ENCODE measurements at regions not wholly inside any gene's neighbourhood (a gene's known extent, or its start where the extent isn't known, plus 50 kb on each side); places are given as distances from the start of the nearest gene placed in this dataset.

DNA sequence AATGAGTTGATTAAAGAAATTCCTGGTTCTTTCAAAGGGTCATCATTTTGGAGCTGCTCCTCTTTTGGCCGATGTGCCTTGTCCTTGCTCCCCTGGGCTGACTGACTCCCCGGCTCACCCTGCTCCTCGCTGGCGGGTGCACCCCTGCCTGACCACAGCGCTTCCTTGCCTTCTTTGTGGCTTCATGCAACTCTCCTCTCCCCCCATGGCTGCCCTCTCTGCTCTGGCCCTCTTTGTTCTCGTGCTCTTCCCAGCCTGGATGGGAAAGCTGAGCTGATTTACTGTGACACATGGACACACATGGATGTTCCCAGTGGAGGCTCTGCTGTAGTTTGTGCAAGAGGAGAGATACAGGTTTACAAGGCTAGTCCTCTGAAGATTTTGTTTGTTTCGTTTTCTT lies 234.6 kb downstream of the HAUS1 start:
- Histone ChIP-seq H3K9ac (ENCODE audit: low read length) (no peak overlapping the region), H3K4me3 (ENCODE audit: low read length) (no peak overlapping the region), H3K9me3 (ENCODE audit: control insufficient read depth, low read length) (no peaks in the 10 kb centered on the region), H3K27me3 (replicated peaks; ENCODE audit: control insufficient read depth, insufficient read depth, low read length) (peaks cover 68% of the 10 kb centered on the region), H3K4me1 (ENCODE audit: control insufficient read depth, insufficient read depth, low read length) (peaks cover 7% of the 10 kb centered on the region), H3K36me3 (ENCODE audit: control insufficient read depth, insufficient read depth, low read length, severe bottlenecking) (no peaks in the 10 kb centered on the region)
- DNase-seq (ENCODE audit: low read depth) = no peak

DNA sequence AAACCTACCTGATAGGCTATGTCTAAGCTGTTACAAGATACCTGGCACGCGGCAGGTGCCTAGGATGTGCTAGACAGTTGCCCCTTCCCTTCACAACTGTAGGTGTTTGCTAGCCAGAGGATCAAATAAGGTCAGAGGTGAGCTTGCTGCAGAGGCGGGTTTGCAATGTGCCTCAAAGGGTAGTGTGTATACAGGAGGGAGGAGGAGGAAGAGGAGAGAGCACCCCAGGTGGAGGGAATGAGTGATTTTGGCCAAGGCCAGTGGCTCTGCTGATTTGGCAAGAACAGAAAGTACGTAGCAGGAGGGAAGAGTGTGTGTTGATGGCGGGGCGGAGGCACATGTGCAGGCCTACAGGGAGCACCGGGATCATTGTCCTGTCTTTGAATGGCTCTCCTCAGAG lies 236.5 kb downstream of the HAUS1 start:
- H3K36me3 ChIP-seq (ENCODE audit: control insufficient read depth, insufficient read depth, low read length, severe bottlenecking) = no peaks in the 10 kb centered on the region
- H3K4me1 ChIP-seq (ENCODE audit: control insufficient read depth, insufficient read depth, low read length) = no peaks in the 10 kb centered on the region
- no peak for DNase-seq (ENCODE audit: low read depth)
- H3K9me3 ChIP-seq (ENCODE audit: control insufficient read depth, low read length) = no peaks in the 10 kb centered on the region
- no peak overlapping the region for H3K4me3 ChIP-seq (ENCODE audit: low read length)
- H3K27me3 ChIP-seq (replicated peaks; ENCODE audit: control insufficient read depth, insufficient read depth, low read length) = peaks cover 77% of the 10 kb centered on the region
- no peak overlapping the region for H3K9ac ChIP-seq (ENCODE audit: low read length)

DNA sequence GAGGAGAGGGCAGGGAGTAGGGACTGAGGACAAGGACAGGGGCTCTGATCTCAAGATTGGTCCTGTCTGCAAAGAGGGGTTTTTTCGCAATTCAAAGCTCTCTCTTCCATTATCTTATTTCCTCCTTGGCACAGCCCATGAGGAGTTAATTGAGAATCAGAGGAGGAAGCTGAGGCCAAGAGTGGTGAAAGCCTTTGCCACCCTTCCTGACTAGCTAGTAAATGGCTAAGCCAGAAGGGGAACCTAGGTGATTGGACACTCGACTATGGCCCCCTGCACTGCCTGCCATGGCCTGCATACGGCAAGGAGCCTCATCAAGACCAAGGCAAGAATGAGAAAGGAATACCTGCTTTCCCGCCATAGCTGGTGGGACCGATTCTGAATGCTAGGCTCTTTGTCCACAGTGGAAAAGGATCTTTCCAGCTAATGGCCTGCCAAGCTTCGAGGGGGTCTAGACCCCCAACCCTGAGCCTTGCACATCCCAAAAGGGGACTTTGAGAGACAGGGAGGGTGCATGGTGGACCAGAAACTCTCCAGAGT lies 237.9 kb downstream of the HAUS1 start:
- no peaks in the 10 kb centered on the region for H3K9me3 ChIP-seq (ENCODE audit: control insufficient read depth, low read length)
- no peak for DNase-seq (ENCODE audit: low read depth)

DNA sequence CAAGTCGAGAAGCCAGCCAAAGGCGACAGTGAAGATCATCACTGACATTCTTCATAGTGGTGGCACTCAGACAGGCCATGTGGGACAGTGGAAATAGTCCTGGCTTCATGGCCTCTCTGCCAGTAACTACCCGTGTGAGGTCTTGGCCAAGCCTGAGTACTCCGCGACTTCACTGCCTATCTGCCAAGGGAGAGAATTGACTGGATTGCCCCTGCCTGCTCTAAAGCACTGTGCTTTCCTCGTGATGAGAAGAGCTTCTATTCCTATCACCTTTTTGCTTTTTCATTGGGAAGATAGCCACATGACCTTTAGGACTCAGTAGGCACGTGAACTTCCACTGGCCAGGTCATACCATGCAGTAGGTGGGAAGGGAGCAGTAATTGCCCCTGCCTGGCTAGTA lies 239.3 kb downstream of the HAUS1 start:
- Histone ChIP-seq H3K4me3 (ENCODE audit: low read length) (no peak overlapping the region), H3K27me3 (replicated peaks; ENCODE audit: control insufficient read depth, insufficient read depth, low read length) (peaks cover 60% of the 10 kb centered on the region), H3K36me3 (ENCODE audit: control insufficient read depth, insufficient read depth, low read length, severe bottlenecking) (no peaks in the 10 kb centered on the region), H3K9ac (ENCODE audit: low read length) (no peak overlapping the region), H3K9me3 (ENCODE audit: control insufficient read depth, low read length) (no peaks in the 10 kb centered on the region), H3K4me1 (ENCODE audit: control insufficient read depth, insufficient read depth, low read length) (no peaks in the 10 kb centered on the region)
- DNase-seq (ENCODE audit: low read depth) = no peak

More for the DNA sequence above, 237.9 kb downstream of the HAUS1 start:
- Histone ChIP-seq H3K27me3 (replicated peaks; ENCODE audit: control insufficient read depth, insufficient read depth, low read length) (peaks cover 72% of the 10 kb centered on the region), H3K4me1 (ENCODE audit: control insufficient read depth, insufficient read depth, low read length) (no peaks in the 10 kb centered on the region), H3K9ac (ENCODE audit: low read length) (no peak overlapping the region), H3K36me3 (ENCODE audit: control insufficient read depth, insufficient read depth, low read length, severe bottlenecking) (no peaks in the 10 kb centered on the region), H3K4me3 (ENCODE audit: low read length) (no peak overlapping the region)

DNA sequence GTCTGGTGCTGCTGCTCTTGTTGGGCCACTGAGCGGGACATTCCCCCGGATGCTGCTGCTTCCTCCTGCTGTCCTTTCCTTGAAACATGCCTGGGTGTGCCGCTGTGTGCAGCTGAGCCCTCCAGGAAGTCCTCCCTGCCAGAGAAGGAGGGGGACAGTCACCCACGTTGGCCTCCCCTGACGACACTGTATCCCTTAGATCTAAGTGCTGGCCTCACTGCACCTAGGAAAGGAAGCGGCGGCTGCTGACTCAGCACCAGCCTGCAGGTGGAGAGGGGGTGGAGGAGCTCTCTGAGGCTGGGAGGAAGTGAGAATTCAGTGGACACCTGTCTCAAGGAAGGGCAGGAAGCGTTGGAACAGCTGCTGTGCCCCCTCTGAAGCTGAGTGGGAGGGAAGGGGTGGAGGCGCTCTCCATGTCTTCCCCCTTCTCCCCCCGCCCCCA lies 239.8 kb downstream of the HAUS1 start:
- DNase-seq (ENCODE audit: low read depth) = no peak
- H3K9me3 ChIP-seq (ENCODE audit: control insufficient read depth, low read length) = no peaks in the 10 kb centered on the region
- peaks cover 55% of the 10 kb centered on the region for H3K27me3 ChIP-seq (replicated peaks; ENCODE audit: control insufficient read depth, insufficient read depth, low read length)
- no peaks in the 10 kb centered on the region for H3K4me1 ChIP-seq (ENCODE audit: control insufficient read depth, insufficient read depth, low read length)
- H3K36me3 ChIP-seq (ENCODE audit: control insufficient read depth, insufficient read depth, low read length, severe bottlenecking) = no peaks in the 10 kb centered on the region
- H3K9ac ChIP-seq (ENCODE audit: low read length) = no peak overlapping the region
- no peak overlapping the region for H3K4me3 ChIP-seq (ENCODE audit: low read length)

DNA sequence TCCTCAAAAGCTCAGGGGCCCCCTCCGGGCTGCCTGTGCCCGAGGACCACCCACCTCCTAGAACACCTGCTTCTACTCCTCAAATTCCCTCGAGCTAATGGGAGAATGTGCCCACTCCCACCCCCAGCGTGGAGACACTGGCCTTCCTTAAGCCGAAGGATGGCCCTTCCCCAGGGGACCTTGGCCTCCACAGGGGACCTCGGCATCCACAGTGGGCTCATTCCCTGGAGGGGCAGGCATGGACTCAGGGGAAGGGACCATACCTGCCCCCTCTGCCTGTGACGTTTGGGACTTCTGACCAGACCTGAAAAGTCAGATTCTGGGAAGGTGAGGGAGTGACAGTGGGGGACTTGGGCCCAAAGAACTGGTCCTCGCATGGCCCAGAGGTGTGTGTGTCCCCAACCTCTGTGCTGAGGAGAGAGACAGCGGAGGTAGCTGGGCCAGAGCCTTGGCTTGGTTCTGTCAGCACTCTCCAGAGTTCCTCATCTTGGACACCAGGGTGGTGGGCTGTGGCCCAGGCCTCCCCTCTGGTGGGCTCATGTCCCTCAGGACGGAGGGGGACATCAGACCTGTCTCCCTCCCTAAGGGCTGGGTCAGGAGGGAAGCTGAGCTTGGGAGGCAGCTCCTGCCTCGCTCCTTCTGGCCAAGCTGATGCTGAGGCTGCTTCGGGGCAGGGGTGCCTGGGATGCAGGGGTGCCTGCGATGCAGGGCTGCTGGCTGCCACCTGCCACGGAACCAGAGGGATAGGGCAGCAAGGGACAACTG lies 240.4 kb downstream of the HAUS1 start:
- Histone ChIP-seq H3K36me3 (ENCODE audit: control insufficient read depth, insufficient read depth, low read length, severe bottlenecking) (no peaks in the 10 kb centered on the region), H3K9me3 (ENCODE audit: control insufficient read depth, low read length) (no peaks in the 10 kb centered on the region), H3K27me3 (replicated peaks; ENCODE audit: control insufficient read depth, insufficient read depth, low read length) (peaks cover 50% of the 10 kb centered on the region), H3K4me1 (ENCODE audit: control insufficient read depth, insufficient read depth, low read length) (no peaks in the 10 kb centered on the region), H3K4me3 (ENCODE audit: low read length) (no peak overlapping the region), H3K9ac (ENCODE audit: low read length) (no peak overlapping the region)
- no peak for DNase-seq (ENCODE audit: low read depth)

DNA sequence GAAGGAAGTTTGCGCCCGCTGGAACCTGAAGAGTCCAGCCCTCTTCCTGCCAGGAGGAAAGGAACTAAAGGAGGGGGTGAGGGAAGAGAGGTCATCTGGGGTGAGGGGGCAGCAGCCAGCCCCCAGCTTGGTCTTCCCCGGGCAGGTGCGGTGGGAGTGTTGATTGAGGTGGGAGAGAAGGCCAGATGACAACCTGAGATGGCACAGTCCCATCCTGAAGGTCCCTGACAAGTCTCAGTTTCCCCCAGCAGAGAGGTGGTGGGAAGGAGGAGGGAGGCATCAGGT lies 240.9 kb downstream of the HAUS1 start:
- no peak for DNase-seq (ENCODE audit: low read depth)
- Histone ChIP-seq H3K9ac (ENCODE audit: low read length) (no peak overlapping the region), H3K9me3 (ENCODE audit: control insufficient read depth, low read length) (no peaks in the 10 kb centered on the region), H3K36me3 (ENCODE audit: control insufficient read depth, insufficient read depth, low read length, severe bottlenecking) (no peaks in the 10 kb centered on the region), H3K4me1 (ENCODE audit: control insufficient read depth, insufficient read depth, low read length) (no peaks in the 10 kb centered on the region), H3K4me3 (ENCODE audit: low read length) (no peak overlapping the region), H3K27me3 (replicated peaks; ENCODE audit: control insufficient read depth, insufficient read depth, low read length) (peaks cover 44% of the 10 kb centered on the region)

DNA sequence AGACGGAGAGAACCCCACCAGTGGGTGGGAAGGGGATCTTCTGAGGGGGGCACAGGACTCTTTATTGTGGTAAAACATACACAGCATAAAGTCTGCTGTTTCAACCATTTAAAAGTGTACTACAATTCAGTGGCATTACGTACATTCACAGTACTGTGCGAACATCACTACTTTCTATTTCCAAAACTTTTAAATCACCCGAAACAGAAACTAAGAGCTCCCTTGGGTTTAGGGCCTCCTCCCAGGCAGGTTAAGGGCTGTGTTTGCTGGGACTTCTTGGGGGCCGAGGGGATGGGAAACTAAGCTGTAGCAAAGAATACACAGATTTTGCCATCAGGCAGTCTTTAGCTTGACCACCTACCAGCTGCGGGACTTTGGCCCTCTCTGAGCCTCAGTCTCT lies 242.0 kb downstream of the HAUS1 start:
- Histone ChIP-seq H3K9me3 (ENCODE audit: control insufficient read depth, low read length) (no peaks in the 10 kb centered on the region), H3K4me1 (ENCODE audit: control insufficient read depth, insufficient read depth, low read length) (no peaks in the 10 kb centered on the region), H3K27me3 (replicated peaks; ENCODE audit: control insufficient read depth, insufficient read depth, low read length) (peaks cover 40% of the 10 kb centered on the region), H3K36me3 (ENCODE audit: control insufficient read depth, insufficient read depth, low read length, severe bottlenecking) (no peaks in the 10 kb centered on the region), H3K4me3 (ENCODE audit: low read length) (no peak overlapping the region), H3K9ac (ENCODE audit: low read length) (no peak overlapping the region)
- no peak for DNase-seq (ENCODE audit: low read depth)

DNA sequence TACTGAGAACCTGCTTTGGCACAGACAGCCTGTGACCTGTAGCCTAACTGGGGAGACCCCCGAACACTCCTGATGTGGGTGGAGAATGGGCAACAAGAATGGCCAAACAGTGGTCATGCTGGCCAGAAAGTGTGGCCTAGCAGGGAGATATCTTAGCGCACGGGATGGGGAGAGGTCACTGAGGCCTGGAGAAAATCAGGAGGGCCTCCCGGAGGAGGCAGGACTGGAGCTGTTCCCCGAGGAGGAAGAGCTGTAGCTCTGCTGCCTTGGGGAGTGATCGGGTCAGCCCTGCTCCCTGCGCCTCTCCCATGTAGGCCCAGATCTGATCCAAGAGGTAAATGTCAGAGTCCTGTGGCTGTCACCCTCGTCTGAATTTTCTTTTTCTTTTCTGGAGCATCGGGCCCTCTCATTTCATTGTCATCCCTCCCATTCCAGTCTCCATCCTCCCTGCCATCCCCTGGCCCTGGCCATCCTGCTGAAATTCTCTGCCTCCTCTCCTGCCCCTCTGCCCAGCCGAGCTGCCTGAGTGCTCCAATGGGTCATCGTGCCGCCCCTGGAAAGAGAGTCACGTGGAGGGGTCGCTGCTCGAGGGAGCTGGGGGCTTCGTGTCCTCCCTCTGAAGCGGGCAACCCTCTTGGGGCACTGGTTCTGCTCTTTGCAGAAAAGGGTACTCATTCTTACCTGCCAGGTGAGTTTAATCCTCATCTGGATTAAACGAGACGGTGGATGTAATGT lies 242.9 kb downstream of the HAUS1 start:
- no peaks in the 10 kb centered on the region for H3K9me3 ChIP-seq (ENCODE audit: control insufficient read depth, low read length)
- H3K27me3 ChIP-seq (replicated peaks; ENCODE audit: control insufficient read depth, insufficient read depth, low read length) = peaks cover 33% of the 10 kb centered on the region
- no peaks in the 10 kb centered on the region for H3K4me1 ChIP-seq (ENCODE audit: control insufficient read depth, insufficient read depth, low read length)
- DNase-seq (ENCODE audit: low read depth) = no peak
- H3K36me3 ChIP-seq (ENCODE audit: control insufficient read depth, insufficient read depth, low read length, severe bottlenecking) = no peaks in the 10 kb centered on the region
- H3K9ac ChIP-seq (ENCODE audit: low read length) = no peak overlapping the region
- H3K4me3 ChIP-seq (ENCODE audit: low read length) = no peak overlapping the region

DNA sequence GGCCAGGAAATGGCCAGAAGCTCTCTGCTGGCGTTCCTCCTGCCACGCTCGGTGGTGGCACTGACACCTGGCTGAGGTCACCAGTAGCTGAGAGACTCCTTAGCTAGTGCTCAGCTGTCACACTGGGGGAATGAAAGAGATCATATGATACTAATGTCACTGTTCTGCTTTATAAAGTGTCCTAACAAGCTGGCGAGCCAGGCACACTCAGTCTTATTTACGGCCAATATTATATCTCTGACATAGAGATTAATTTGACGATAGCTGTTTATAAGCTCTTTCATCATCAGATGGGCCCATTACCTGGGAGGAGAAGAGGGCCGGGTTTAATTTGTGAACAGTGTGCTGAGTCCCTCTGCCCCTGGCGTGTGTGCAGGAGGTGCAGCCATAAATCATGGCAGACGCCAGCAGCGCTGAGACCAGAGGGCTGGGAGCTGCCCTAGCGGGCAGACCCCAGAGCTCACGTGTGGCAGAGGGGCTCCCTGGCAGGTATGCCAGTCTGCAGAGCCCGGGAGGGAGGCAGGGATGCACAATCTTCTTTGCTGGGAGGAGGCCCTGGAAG lies 246.5 kb downstream of the HAUS1 start:
- no peaks in the 10 kb centered on the region for H3K9me3 ChIP-seq (ENCODE audit: control insufficient read depth, low read length)
- H3K9ac ChIP-seq (ENCODE audit: low read length) = no peak overlapping the region
- no peak for DNase-seq (ENCODE audit: low read depth)
- H3K36me3 ChIP-seq (ENCODE audit: control insufficient read depth, insufficient read depth, low read length, severe bottlenecking) = no peaks in the 10 kb centered on the region
- H3K4me3 ChIP-seq (ENCODE audit: low read length) = no peak overlapping the region
- no peaks in the 10 kb centered on the region for H3K4me1 ChIP-seq (ENCODE audit: control insufficient read depth, insufficient read depth, low read length)
- H3K27me3 ChIP-seq (replicated peaks; ENCODE audit: control insufficient read depth, insufficient read depth, low read length) = peaks cover 13% of the 10 kb centered on the region

DNA sequence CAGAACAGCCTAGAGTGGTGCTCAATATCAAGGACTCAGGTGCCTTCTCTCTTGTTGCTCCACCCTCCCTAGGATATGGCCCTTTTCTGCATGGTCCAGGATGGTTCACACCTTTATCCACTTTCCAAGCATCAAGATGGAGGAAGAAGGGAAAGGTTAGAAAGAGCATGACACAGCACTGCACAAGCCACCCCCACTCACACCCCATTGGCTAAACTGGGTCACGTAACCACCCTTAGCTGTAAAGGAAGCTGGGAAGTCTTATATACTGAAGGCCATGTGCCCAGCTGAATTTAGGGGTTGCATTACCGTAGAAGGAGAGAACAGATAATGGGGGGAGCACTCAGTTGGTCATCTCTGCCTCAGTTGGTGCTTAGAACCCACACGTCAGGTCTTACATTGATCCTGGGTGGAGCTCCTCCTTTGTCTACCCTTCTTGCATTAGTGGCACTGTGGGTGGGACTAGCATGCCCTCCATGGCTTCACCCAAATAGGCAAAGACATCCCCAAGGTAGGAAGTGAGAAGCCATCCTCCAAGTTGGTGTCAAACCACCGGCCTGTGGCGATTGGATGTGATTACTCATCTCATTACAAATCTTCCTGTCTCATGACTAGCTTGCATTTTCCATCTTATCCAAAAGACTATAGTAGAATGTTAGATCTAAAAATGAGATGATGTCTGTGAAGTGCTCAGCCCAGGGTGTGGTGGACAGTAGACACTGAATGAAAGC lies 248.5 kb downstream of the HAUS1 start:
- no peaks in the 10 kb centered on the region for H3K4me1 ChIP-seq (ENCODE audit: control insufficient read depth, insufficient read depth, low read length)
- peaks cover 24% of the 10 kb centered on the region for H3K27me3 ChIP-seq (replicated peaks; ENCODE audit: control insufficient read depth, insufficient read depth, low read length)
- H3K9ac ChIP-seq (ENCODE audit: low read length) = no peak overlapping the region
- H3K4me3 ChIP-seq (ENCODE audit: low read length) = no peak overlapping the region
- H3K36me3 ChIP-seq (ENCODE audit: control insufficient read depth, insufficient read depth, low read length, severe bottlenecking) = no peaks in the 10 kb centered on the region
- no peaks in the 10 kb centered on the region for H3K9me3 ChIP-seq (ENCODE audit: control insufficient read depth, low read length)
- no peak for DNase-seq (ENCODE audit: low read depth)

All from adipocyte (in vitro differentiated cells).